ENCODE measurements at regions not wholly inside any gene's neighbourhood (a gene's known extent, or its start where the extent isn't known, plus 50 kb on each side); places are given as distances from the start of the nearest gene placed in this dataset.

GRCh38 chr10:130900441-130901160, 410.9 kb downstream of the TCERG1L start:
- no peak for DNase-seq (ENCODE audit: low read depth in 2 of 2)

GRCh38 chr10:130901311-130902165, 410.0 kb downstream of the TCERG1L start:
- DNase-seq (ENCODE audit: low read depth in 2 of 2): no peak

GRCh38 chr10:130902471-130902870, 409.1 kb downstream of the TCERG1L start:
- no peak for DNase-seq (ENCODE audit: low read depth in 2 of 2)

GRCh38 chr10:130902929-130903328, 408.6 kb downstream of the TCERG1L start:
- no peak for DNase-seq (ENCODE audit: low read depth in 2 of 2)

GRCh38 chr10:130904676-130905075, 406.8 kb downstream of the TCERG1L start:
- DNase-seq (ENCODE audit: low read depth in 2 of 2): no peak

- DNase-seq (ENCODE audit: low read depth in 2 of 2): no peak
Measured at GRCh38 chr10:130905386-130905785, 406.1 kb downstream of the TCERG1L start.

GRCh38 chr10:130905921-130906320, 405.6 kb downstream of the TCERG1L start:
- DNase-seq (ENCODE audit: low read depth in 2 of 2): no peak

- DNase-seq (ENCODE audit: low read depth in 2 of 2): no peak
Measured at GRCh38 chr10:130910848-130911247, 400.7 kb downstream of the TCERG1L start.

GRCh38 chr10:130913844-130914243, 397.7 kb downstream of the TCERG1L start:
- DNase-seq (ENCODE audit: low read depth in 2 of 2): no peak

GRCh38 chr10:130914367-130914766, 397.2 kb downstream of the TCERG1L start:
- no peak for DNase-seq (ENCODE audit: low read depth in 2 of 2)

GRCh38 chr10:130915065-130915464, 396.5 kb downstream of the TCERG1L start:
- DNase-seq (ENCODE audit: low read depth in 2 of 2): no peak

- DNase-seq (ENCODE audit: low read depth in 2 of 2): no peak
Measured at GRCh38 chr10:130921461-130921860, 390.1 kb downstream of the TCERG1L start.

- DNase-seq (ENCODE audit: low read depth in 2 of 2): no peak
Measured at GRCh38 chr10:130921911-130922440, 389.5 kb downstream of the TCERG1L start.

- no peak for DNase-seq (ENCODE audit: low read depth in 2 of 2)
Measured at GRCh38 chr10:130923596-130923995, 387.9 kb downstream of the TCERG1L start.

- DNase-seq (ENCODE audit: low read depth in 2 of 2): no peak
Measured at GRCh38 chr10:130924138-130924819, 387.2 kb downstream of the TCERG1L start.

- no peak for DNase-seq (ENCODE audit: low read depth in 2 of 2)
Measured at GRCh38 chr10:130926442-130926841, 385.1 kb downstream of the TCERG1L start.

- no peak for DNase-seq (ENCODE audit: low read depth in 2 of 2)
Measured at GRCh38 chr10:130927157-130927556, 384.4 kb downstream of the TCERG1L start.

GRCh38 chr10:130928306-130928705, 383.2 kb downstream of the TCERG1L start:
- DNase-seq (ENCODE audit: low read depth in 2 of 2): no peak

- DNase-seq (ENCODE audit: low read depth in 2 of 2): no peak
Measured at GRCh38 chr10:130929422-130930325, 381.8 kb downstream of the TCERG1L start.

GRCh38 chr10:130930821-130931220, 380.7 kb downstream of the TCERG1L start:
- DNase-seq (ENCODE audit: low read depth in 2 of 2): no peak

- no peak for DNase-seq (ENCODE audit: low read depth in 2 of 2)
Measured at GRCh38 chr10:130931256-130931655, 380.3 kb downstream of the TCERG1L start.

Measured in stimulated activated CD4-positive, alpha-beta T cell treated with anti-CD3 and anti-CD28 coated beads, Interleukin-12 subunit alpha, Interleukin-12 subunit beta, amount 100 ng/mL, for 24 hours (primary cell).